H9 (cell line): ENCODE measurements at regions not wholly inside any gene's neighbourhood (a gene's known extent, or its start where the extent isn't known, plus 50 kb on each side); places are given as distances from the start of the nearest gene placed in this dataset.

ENCODE experiments used
- DNase-seq: peaks from one replicate; pipeline ENCODE4 v3.0.0-alpha.2; 2017
- H2AFZ ChIP-seq: one replicate; pipeline ENCODE4 v1.6.1; 2013; ENCODE audit warnings: mild to moderate bottlenecking, low read length, control low read depth, moderate library complexity
- H2AK5ac ChIP-seq: 2 replicates; pipeline ENCODE4 v1.6.1; 2013; ENCODE audit warnings: low read length, control low read depth, mixed read lengths; ENCODE audit not compliant: insufficient read length
- H2BK120ac ChIP-seq: one replicate; pipeline ENCODE4 v1.6.1; 2013; ENCODE audit warnings: low read depth, mild to moderate bottlenecking, low read length, control low read depth, inconsistent platforms; ENCODE audit not compliant: poor library complexity, severe bottlenecking
- H2BK12ac ChIP-seq: 2 replicates; pipeline ENCODE4 v1.6.1; 2013; ENCODE audit warnings: low read length, control low read depth, mixed read lengths, low read depth; ENCODE audit not compliant: insufficient read length
- H2BK15ac ChIP-seq: 2 replicates; pipeline ENCODE4 v1.6.1; 2013; ENCODE audit warnings: low read depth, low read length, control low read depth
- H2BK20ac ChIP-seq: one replicate; pipeline ENCODE4 v1.6.1; 2013; ENCODE audit warnings: low read depth, mild to moderate bottlenecking, low read length, control low read depth, inconsistent platforms; ENCODE audit not compliant: poor library complexity, severe bottlenecking
- H2BK5ac ChIP-seq: 2 replicates; pipeline ENCODE4 v1.6.1; 2013; ENCODE audit warnings: low read length, control low read depth, mixed read lengths; ENCODE audit not compliant: insufficient read length
- H3K14ac ChIP-seq: 2 replicates; pipeline ENCODE4 v1.6.1; 2013; ENCODE audit warnings: low read length, control low read depth; ENCODE audit not compliant: insufficient read depth
- H3K18ac ChIP-seq: 2 replicates; pipeline ENCODE4 v1.6.1; 2013; ENCODE audit warnings: low read depth, mild to moderate bottlenecking, mixed read lengths, low read length, control low read depth; ENCODE audit not compliant: insufficient read length
- H3K23ac ChIP-seq: 2 replicates; pipeline ENCODE4 v1.6.1; 2013; ENCODE audit warnings: low read length, control low read depth, mixed read lengths, low read depth; ENCODE audit not compliant: insufficient read length
- H3K23me2 ChIP-seq: 2 replicates; pipeline ENCODE4 v1.6.1; 2013; ENCODE audit warnings: low read depth, mild to moderate bottlenecking, mixed read lengths, low read length, control low read depth; ENCODE audit not compliant: insufficient read length, poor library complexity, severe bottlenecking
- H3K27ac ChIP-seq: 2 replicates; pipeline ENCODE4 v1.5.1; 2013; ENCODE audit warnings: low read length, control low read depth, mixed read lengths, low read depth; ENCODE audit not compliant: insufficient read length
- H3K27me3 ChIP-seq: 2 replicates; pipeline ENCODE4 v1.6.1; 2013; ENCODE audit warnings: low read length, control low read depth, inconsistent platforms; ENCODE audit not compliant: insufficient read depth
- H3K4ac ChIP-seq: 2 replicates; pipeline ENCODE4 v1.6.1; 2013; ENCODE audit warnings: low read depth, mild to moderate bottlenecking, control low read depth, inconsistent platforms, low read length, moderate library complexity
- H3K4me1 ChIP-seq: 2 replicates; pipeline ENCODE4 v1.6.1; 2013; ENCODE audit warnings: low read length, control low read depth, inconsistent platforms; ENCODE audit not compliant: insufficient read depth
- H3K4me2 ChIP-seq: 2 replicates; pipeline ENCODE4 v1.6.1; 2013; ENCODE audit warnings: low read length, control low read depth, mixed read lengths; ENCODE audit not compliant: insufficient read length, insufficient read depth
- H3K56ac ChIP-seq: 2 replicates; pipeline ENCODE4 v1.6.1; 2013; ENCODE audit warnings: low read depth, mild to moderate bottlenecking, mixed read lengths, low read length, control low read depth; ENCODE audit not compliant: insufficient read length
- H3K79me1 ChIP-seq: 2 replicates; pipeline ENCODE4 v1.6.1; 2013; ENCODE audit warnings: low read depth, mild to moderate bottlenecking, moderate library complexity, low read length, control low read depth, inconsistent platforms; ENCODE audit not compliant: insufficient read depth, poor library complexity, severe bottlenecking
- H3K79me2 ChIP-seq: 2 replicates; pipeline ENCODE4 v1.6.1; 2013; ENCODE audit warnings: low read length, control low read depth, inconsistent platforms; ENCODE audit not compliant: insufficient read depth
- H3K9ac ChIP-seq: 2 replicates; pipeline ENCODE4 v1.6.1; 2013; ENCODE audit warnings: low read length, control low read depth, mixed read lengths; ENCODE audit not compliant: insufficient read length; ENCODE audit errors: extremely low read depth
- H3K9me3 ChIP-seq: one replicate; pipeline ENCODE4 v1.6.1; 2013; ENCODE audit warnings: low read depth, low read length, inconsistent platforms; ENCODE audit not compliant: control insufficient read depth
- H3T11ph ChIP-seq: one replicate; pipeline ENCODE4 v1.6.1; 2013; ENCODE audit warnings: mild to moderate bottlenecking, low read length, control low read depth, inconsistent platforms
- H4K20me1 ChIP-seq: one replicate; pipeline ENCODE4 v1.6.1; 2013; ENCODE audit not compliant: control insufficient read depth, insufficient read length, insufficient read depth
- H4K5ac ChIP-seq: 2 replicates; pipeline ENCODE4 v1.6.1; 2013; ENCODE audit warnings: low read depth, mild to moderate bottlenecking, mixed read lengths, low read length, control low read depth; ENCODE audit not compliant: insufficient read length
- H4K8ac ChIP-seq: replicated peaks from 2 replicates; pipeline ENCODE4 v1.6.1; 2013; ENCODE audit warnings: low read length, control low read depth, mixed read lengths, low read depth; ENCODE audit not compliant: insufficient read length
- H4K91ac ChIP-seq: 2 replicates; pipeline ENCODE4 v1.6.1; 2013; ENCODE audit warnings: low read depth, mild to moderate bottlenecking, moderate library complexity, mixed read lengths, low read length, control low read depth; ENCODE audit not compliant: insufficient read length
- H3K27ac Mint-ChIP-seq, 3 experiments: 2 replicates in 2 of 3; 3 replicates in 1 of 3; pipeline ENCODE4 v1.8.0; 2020 to 2021; ENCODE audit warnings: mixed read lengths in 3 of 3, mild to moderate bottlenecking in 1 of 3, moderate library complexity in 1 of 3
- H3K27me3 Mint-ChIP-seq: 2 replicates; pipeline ENCODE4 v1.8.0; 2021; ENCODE audit warnings: low read depth, mild to moderate bottlenecking, moderate library complexity, mixed read lengths
- H3K36me3 Mint-ChIP-seq, 3 experiments: 2 replicates in 2 of 3; 3 replicates in 1 of 3; pipeline ENCODE4 v1.8.0; 2020 to 2021; ENCODE audit warnings: low read depth in 3 of 3, mixed read lengths in 3 of 3; ENCODE audit not compliant: insufficient read depth in 1 of 3
- H3K4me1 Mint-ChIP-seq, 2 experiments: 2 replicates each; pipeline ENCODE4 v1.8.0; 2020; ENCODE audit warnings: mixed read lengths in 2 of 2
- H3K4me3 Mint-ChIP-seq, 2 experiments: 2 replicates in 1 of 2; 3 replicates in 1 of 2; pipeline ENCODE4 v1.8.0; 2020 to 2021; ENCODE audit warnings: mild to moderate bottlenecking in 2 of 2, mixed read lengths in 2 of 2, moderate library complexity in 1 of 2
- H3K9me3 Mint-ChIP-seq, 2 experiments: 2 replicates in 1 of 2; 3 replicates in 1 of 2; pipeline ENCODE4 v1.8.0; 2020; ENCODE audit warnings: mild to moderate bottlenecking in 2 of 2, mixed read lengths in 2 of 2, moderate library complexity in 1 of 2
- WGBS: extraction: QIAGEN DNeasy Blood & Tissue Kit; methylation state at CpG from one replicate; pipeline ENCODE4 v1.1.7; 2013; ENCODE audit warnings: missing lambda C conversion rate, low lambda C conversion rate, mixed read lengths; ENCODE audit not compliant: insufficient read length; ENCODE audit errors: extremely low coverage; 5-methylcytosine and 5-hydroxymethylcytosine counted together
- TF ChIP-seq, protein P1 (sequence below): fragments of 200-600 bp; sonication (generic); conservative IDR thresholded peaks from 3 replicates; pipeline ENCODE4 v1.8.0; 2021; ENCODE audit warnings: antibody characterized with exemption, mild to moderate bottlenecking

DNA sequence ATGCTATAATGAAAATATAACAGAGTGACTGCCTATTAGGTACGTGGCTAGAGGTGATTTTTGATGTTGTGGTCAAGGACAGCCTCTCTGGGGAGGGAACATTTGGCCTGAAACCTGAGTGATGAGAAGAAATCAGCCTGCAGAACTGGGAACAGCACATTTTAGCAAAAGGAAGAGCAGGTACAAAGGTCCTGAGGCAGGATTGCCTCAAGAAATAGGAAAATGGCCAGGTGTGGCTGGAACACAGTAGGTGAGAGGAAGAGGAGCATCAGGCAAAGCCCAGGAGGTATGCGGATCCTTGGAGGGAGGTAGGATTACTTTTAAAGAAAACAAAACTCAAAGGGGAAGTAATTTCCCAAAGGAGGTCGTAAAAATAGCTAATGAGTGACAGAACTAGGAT lies 582.9 kb downstream of the MED13L start:
- Histone ChIP-seq H3K23me2 (no peaks in the 10 kb centered on the region), H4K91ac (no peak overlapping the region), H3K9me3 (no peaks in the 10 kb centered on the region), H3T11ph (no peak overlapping the region), H3K18ac (no peak overlapping the region), H3K56ac (no peak overlapping the region), H3K79me1 (no peaks in the 10 kb centered on the region), H3K4ac (no peak overlapping the region), H3K27ac (no peak overlapping the region), H2AFZ (no peak overlapping the region), H3K14ac (no peak overlapping the region), H3K79me2 (no peaks in the 10 kb centered on the region), H3K27me3 (no peaks in the 10 kb centered on the region), H2BK15ac (no peak overlapping the region), H4K8ac (no peak overlapping the region), H2BK120ac (no peak overlapping the region), H3K4me1 (no peaks in the 10 kb centered on the region), H4K5ac (no peak overlapping the region), H2BK12ac (no peak overlapping the region), H3K4me2 (no peak overlapping the region), H4K20me1 (no peaks in the 10 kb centered on the region), H2AK5ac (no peak overlapping the region), H2BK20ac (no peak overlapping the region), H3K23ac (no peak overlapping the region), H2BK5ac (no peak overlapping the region), H3K9ac (no peak overlapping the region)
- no peak for DNase-seq
- Mint-ChIP-seq H3K4me3 (no peak overlapping the region), H3K9me3 (no peaks in the 10 kb centered on the region), H3K36me3 (no peaks in the 10 kb centered on the region), H3K27ac (peak overlapping the region in 1 of 3 experiments; percentile 52; a peak in 1 of 7 replicates), H3K4me1 (peaks cover 0 to 9% of the 10 kb centered on the region in 2 experiments; a peak in 2 of 4 replicates), H3K27me3 (peaks cover 2% of the 10 kb centered on the region)
- TF ChIP-seq, protein P1, sequence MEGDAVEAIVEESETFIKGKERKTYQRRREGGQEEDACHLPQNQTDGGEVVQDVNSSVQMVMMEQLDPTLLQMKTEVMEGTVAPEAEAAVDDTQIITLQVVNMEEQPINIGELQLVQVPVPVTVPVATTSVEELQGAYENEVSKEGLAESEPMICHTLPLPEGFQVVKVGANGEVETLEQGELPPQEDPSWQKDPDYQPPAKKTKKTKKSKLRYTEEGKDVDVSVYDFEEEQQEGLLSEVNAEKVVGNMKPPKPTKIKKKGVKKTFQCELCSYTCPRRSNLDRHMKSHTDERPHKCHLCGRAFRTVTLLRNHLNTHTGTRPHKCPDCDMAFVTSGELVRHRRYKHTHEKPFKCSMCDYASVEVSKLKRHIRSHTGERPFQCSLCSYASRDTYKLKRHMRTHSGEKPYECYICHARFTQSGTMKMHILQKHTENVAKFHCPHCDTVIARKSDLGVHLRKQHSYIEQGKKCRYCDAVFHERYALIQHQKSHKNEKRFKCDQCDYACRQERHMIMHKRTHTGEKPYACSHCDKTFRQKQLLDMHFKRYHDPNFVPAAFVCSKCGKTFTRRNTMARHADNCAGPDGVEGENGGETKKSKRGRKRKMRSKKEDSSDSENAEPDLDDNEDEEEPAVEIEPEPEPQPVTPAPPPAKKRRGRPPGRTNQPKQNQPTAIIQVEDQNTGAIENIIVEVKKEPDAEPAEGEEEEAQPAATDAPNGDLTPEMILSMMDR: no peak
- WGBS: no CpG with 5 or more reads among the region's 3 CpGs
